WTC11 (cell line): ENCODE measurements at regions not wholly inside any gene's neighbourhood (a gene's known extent, or its start where the extent isn't known, plus 50 kb on each side); places are given as distances from the start of the nearest gene placed in this dataset.

Experiments
- ATAC-seq: fragments of 200-7000 bp; cut with Tn5 transposase; 2 replicates; pipeline ENCODE4 v1.10.0; 2021; ENCODE audit warnings: mild to moderate bottlenecking, moderate library complexity
- CTCF ChIA-PET: fragments of 300-600 bp; sonication (Branson Sonifier 250); formaldehyde crosslinking; loops from one replicate; lab custom pipeline; 2021; ENCODE audit warnings: antibody characterized with exemption; lab: Charles Lee
- POLR2A ChIA-PET: fragments of 350-600 bp; sonication (Branson Sonifier 250); formaldehyde crosslinking; loops from one replicate; lab custom pipeline; 2021; ENCODE audit warnings: antibody characterized with exemption; lab: Charles Lee
- DNase-seq: peaks from one replicate; pipeline ENCODE4 v3.0.0; 2021; ENCODE audit warnings: low spot score
- H3K27ac Mint-ChIP-seq: 2 replicates; pipeline ENCODE4 v1.8.0; 2021; ENCODE audit warnings: mixed read lengths
- H3K27me3 Mint-ChIP-seq: 2 replicates; pipeline ENCODE4 v1.8.0; 2021; ENCODE audit warnings: low read depth, mild to moderate bottlenecking, moderate library complexity, mixed read lengths
- H3K36me3 Mint-ChIP-seq: 2 replicates; pipeline ENCODE4 v1.8.0; 2021; ENCODE audit warnings: mixed read lengths
- H3K4me1 Mint-ChIP-seq: 2 replicates; pipeline ENCODE4 v1.8.0; 2022; ENCODE audit warnings: mixed read lengths
- H3K4me3 Mint-ChIP-seq: 2 replicates; pipeline ENCODE4 v1.8.0; 2021; ENCODE audit warnings: mild to moderate bottlenecking, moderate library complexity, mixed read lengths
- H3K9me3 Mint-ChIP-seq: 2 replicates; pipeline ENCODE4 v1.8.0; 2021; ENCODE audit warnings: mixed read lengths
- CREB1 ChIP-seq: sonication (generic); formaldehyde crosslinking; IDR thresholded peaks from 2 replicates; pipeline ENCODE4 v1.8.0; 2023; ENCODE audit warnings: mild to moderate bottlenecking, missing genetic modification reagents
- ETV6 ChIP-seq: sonication (generic); formaldehyde crosslinking; IDR thresholded peaks from 2 replicates; pipeline ENCODE4 v1.8.1; 2022; ENCODE audit warnings: mild to moderate bottlenecking, missing genetic modification reagents
- HMGA2 ChIP-seq: fragments of 250-450 bp; sonication (Bioruptor Pico); IDR thresholded peaks from 2 replicates; pipeline ENCODE4 v1.4.0; 2021; ENCODE audit warnings: mild to moderate bottlenecking, moderate library complexity
- IRF2 ChIP-seq: sonication (generic); formaldehyde crosslinking; IDR thresholded peaks from 2 replicates; pipeline ENCODE4 v1.8.0; 2022; ENCODE audit warnings: low read depth, missing genetic modification reagents, borderline replicate concordance
- JUN ChIP-seq: sonication (generic); formaldehyde crosslinking; IDR thresholded peaks from 2 replicates; pipeline ENCODE4 v1.8.0; 2023; ENCODE audit warnings: mild to moderate bottlenecking, missing genetic modification reagents
- MXD4 ChIP-seq: fragments of 250-450 bp; sonication (Bioruptor Pico); IDR thresholded peaks from 2 replicates; pipeline ENCODE4 v1.8.0; 2021; ENCODE audit warnings: mild to moderate bottlenecking, moderate library complexity, borderline replicate concordance
- NR3C1 ChIP-seq: sonication (generic); formaldehyde crosslinking; conservative IDR thresholded peaks from 2 replicates; pipeline ENCODE4 v1.8.1; 2023; ENCODE audit warnings: low read depth, mild to moderate bottlenecking, missing genetic modification reagents
- PRDM15 ChIP-seq: sonication (generic); formaldehyde crosslinking; IDR thresholded peaks from 2 replicates; pipeline ENCODE4 v1.8.0; 2022; ENCODE audit warnings: missing genetic modification reagents
- PRRX2 ChIP-seq: fragments of 250-450 bp; sonication (Bioruptor Pico); IDR thresholded peaks from 2 replicates; pipeline ENCODE4 v1.8.0; 2021; ENCODE audit warnings: mild to moderate bottlenecking
- RELA ChIP-seq: sonication (generic); formaldehyde crosslinking; IDR thresholded peaks from 2 replicates; pipeline ENCODE4 v1.8.1; 2022; ENCODE audit warnings: missing genetic modification reagents, mild to moderate bottlenecking, borderline replicate concordance
- SMAD4 ChIP-seq: sonication (generic); formaldehyde crosslinking; IDR thresholded peaks from 2 replicates; pipeline ENCODE4 v1.8.0; 2022; ENCODE audit warnings: mild to moderate bottlenecking, missing genetic modification reagents
- TEAD1 ChIP-seq: sonication (generic); formaldehyde crosslinking; IDR thresholded peaks from 2 replicates; pipeline ENCODE4 v1.8.0; 2022; ENCODE audit warnings: mild to moderate bottlenecking, missing genetic modification reagents
- USF1 ChIP-seq: sonication (generic); formaldehyde crosslinking; IDR thresholded peaks from 2 replicates; pipeline ENCODE4 v1.8.0; 2022; ENCODE audit warnings: mild to moderate bottlenecking, missing genetic modification reagents
- USF2 ChIP-seq: sonication (generic); formaldehyde crosslinking; IDR thresholded peaks from 2 replicates; pipeline ENCODE4 v1.8.1; 2023; ENCODE audit warnings: mild to moderate bottlenecking, missing genetic modification reagents, moderate library complexity
- ZBTB21 ChIP-seq: sonication (generic); formaldehyde crosslinking; IDR thresholded peaks from 2 replicates; pipeline ENCODE4 v1.8.1; 2023; ENCODE audit warnings: mild to moderate bottlenecking, missing genetic modification reagents, borderline replicate concordance
- ZBTB43 ChIP-seq: sonication (generic); formaldehyde crosslinking; IDR thresholded peaks from 2 replicates; pipeline ENCODE4 v1.8.1; 2023; ENCODE audit warnings: mild to moderate bottlenecking, missing genetic modification reagents
- ZNF121 ChIP-seq: sonication (generic); formaldehyde crosslinking; IDR thresholded peaks from 2 replicates; pipeline ENCODE4 v1.8.0; 2023; ENCODE audit warnings: missing genetic modification reagents
- ZNF138 ChIP-seq: sonication (generic); formaldehyde crosslinking; conservative IDR thresholded peaks from 2 replicates; pipeline ENCODE4 v1.8.1; 2022; ENCODE audit warnings: mild to moderate bottlenecking, moderate library complexity, missing genetic modification reagents
- ZNF317 ChIP-seq: sonication (generic); formaldehyde crosslinking; IDR thresholded peaks from 2 replicates; pipeline ENCODE4 v1.8.1; 2023; ENCODE audit warnings: low read depth, mild to moderate bottlenecking, moderate library complexity, missing genetic modification reagents, borderline replicate concordance
- ZNF416 ChIP-seq: fragments of 250-450 bp; sonication (Bioruptor Pico); IDR thresholded peaks from 2 replicates; pipeline ENCODE4 v1.9.0; 2021; ENCODE audit warnings: mild to moderate bottlenecking, inconsistent platforms
- ZNF532 ChIP-seq: fragments of 250-450 bp; sonication (Bioruptor Pico); IDR thresholded peaks from 2 replicates; pipeline ENCODE4 v1.9.0; 2021; ENCODE audit warnings: mild to moderate bottlenecking, borderline replicate concordance

- H3K27ac Mint-ChIP-seq = no peak overlapping the region
- 0 out of 2 replicates have a peak, but pooled peaks cover 5% of the 10 kb centered on the region for H3K4me1 Mint-ChIP-seq
- CTCF ChIA-PET = no interaction called here
- DNase-seq (no peak), ATAC-seq (no peak)
- peaks cover 6% of the 10 kb centered on the region for H3K27me3 Mint-ChIP-seq
- no peaks in the 10 kb centered on the region for H3K9me3 Mint-ChIP-seq
- no peaks in the 10 kb centered on the region for H3K36me3 Mint-ChIP-seq
- H3K4me3 Mint-ChIP-seq = no peak overlapping the region
- POLR2A ChIA-PET = no interaction called here
- TF ChIP-seq ZNF317 (no peak), ZNF416 (no peak), CREB1 (CRISPR knock-in tag) (no peak), JUN (CRISPR knock-in tag) (no peak), TEAD1 (CRISPR knock-in tag) (no peak), ZBTB43 (CRISPR knock-in tag) (no peak), NR3C1 (CRISPR knock-in tag) (no peak), PRRX2 (CRISPR knock-in tag) (no peak), ZBTB21 (CRISPR knock-in tag) (no peak), ETV6 (CRISPR knock-in tag) (no peak), IRF2 (no peak), SMAD4 (CRISPR knock-in tag) (no peak), ZNF532 (no peak), USF1 (CRISPR knock-in tag) (no peak)
Measured at GRCh38 chr22:48952256-48953102, 875.2 kb downstream of the BRD1 start.

GRCh38 chr22:48951836-48952235, 875.8 kb downstream of the BRD1 start:
- CTCF ChIA-PET = no interaction called here
- no peak overlapping the region for H3K4me3 Mint-ChIP-seq
- H3K27ac Mint-ChIP-seq = no peak overlapping the region
- DNase-seq (no peak), ATAC-seq (no peak)
- H3K27me3 Mint-ChIP-seq = peaks cover 6% of the 10 kb centered on the region
- POLR2A ChIA-PET = no interaction called here
- 0 out of 2 replicates have a peak, but pooled peaks cover 5% of the 10 kb centered on the region for H3K4me1 Mint-ChIP-seq
- no peaks in the 10 kb centered on the region for H3K9me3 Mint-ChIP-seq
- H3K36me3 Mint-ChIP-seq = no peaks in the 10 kb centered on the region
- no peak for TF ChIP-seq ETV6 (CRISPR knock-in tag)
- TF ChIP-seq ZNF138 = no peak
- TF ChIP-seq TEAD1 (CRISPR knock-in tag) = no peak
- TF ChIP-seq JUN (CRISPR knock-in tag) = no peak
- TF ChIP-seq ZBTB21 (CRISPR knock-in tag) = no peak
- TF ChIP-seq USF2 (CRISPR knock-in tag) = no peak
- TF ChIP-seq HMGA2 (CRISPR knock-in tag) = no peak
- no peak for TF ChIP-seq PRDM15 (CRISPR knock-in tag)
- TF ChIP-seq RELA = no peak
- TF ChIP-seq MXD4 = no peak
- TF ChIP-seq ZNF121 = no peak
